Fibroblast of the aortic adventitia (primary cell): ENCODE measurements at regions not wholly inside any gene's neighbourhood (a gene's known extent, or its start where the extent isn't known, plus 50 kb on each side); places are given as distances from the start of the nearest gene placed in this dataset.

Experiments used
- DNase-seq: peaks from one replicate; pipeline ENCODE4 v3.0.0-alpha.2; 2010; ENCODE audit warnings: low read depth
- H3K4me3 ChIP-seq: 2 replicates; pipeline ENCODE4 v1.5.1; 2011; ENCODE audit warnings: low read depth, mild to moderate bottlenecking, control low read depth, low read length, moderate library complexity
- TF ChIP-seq, protein P1 (sequence below): IDR thresholded peaks from 2 replicates; pipeline ENCODE4 v1.5.1; 2011; ENCODE audit warnings: mild to moderate bottlenecking, low read length, control low read depth, inconsistent platforms; ENCODE audit not compliant: insufficient read depth

DNA sequence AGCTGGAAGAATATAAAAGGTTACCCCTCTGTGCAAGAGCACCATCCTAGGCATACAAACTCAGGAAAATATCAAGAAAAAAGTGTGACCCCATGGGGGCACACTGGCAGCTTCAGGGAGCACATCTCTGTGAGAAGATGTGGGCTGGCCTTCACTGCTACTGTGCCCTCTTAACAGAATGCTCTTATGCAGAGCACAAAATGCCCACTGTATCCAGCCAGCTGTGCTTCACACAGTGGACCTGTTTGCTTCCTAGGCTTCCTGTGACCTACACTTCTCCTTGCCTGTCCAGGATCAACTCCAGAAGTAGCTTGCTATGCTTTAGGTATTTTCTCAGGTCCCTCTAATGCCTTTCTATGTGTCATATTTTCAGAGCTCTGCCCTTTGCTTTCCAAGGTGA lies 380.2 kb upstream of the MMS22L start:
- H3K4me3 ChIP-seq: no peak overlapping the region
- TF ChIP-seq, protein P1, sequence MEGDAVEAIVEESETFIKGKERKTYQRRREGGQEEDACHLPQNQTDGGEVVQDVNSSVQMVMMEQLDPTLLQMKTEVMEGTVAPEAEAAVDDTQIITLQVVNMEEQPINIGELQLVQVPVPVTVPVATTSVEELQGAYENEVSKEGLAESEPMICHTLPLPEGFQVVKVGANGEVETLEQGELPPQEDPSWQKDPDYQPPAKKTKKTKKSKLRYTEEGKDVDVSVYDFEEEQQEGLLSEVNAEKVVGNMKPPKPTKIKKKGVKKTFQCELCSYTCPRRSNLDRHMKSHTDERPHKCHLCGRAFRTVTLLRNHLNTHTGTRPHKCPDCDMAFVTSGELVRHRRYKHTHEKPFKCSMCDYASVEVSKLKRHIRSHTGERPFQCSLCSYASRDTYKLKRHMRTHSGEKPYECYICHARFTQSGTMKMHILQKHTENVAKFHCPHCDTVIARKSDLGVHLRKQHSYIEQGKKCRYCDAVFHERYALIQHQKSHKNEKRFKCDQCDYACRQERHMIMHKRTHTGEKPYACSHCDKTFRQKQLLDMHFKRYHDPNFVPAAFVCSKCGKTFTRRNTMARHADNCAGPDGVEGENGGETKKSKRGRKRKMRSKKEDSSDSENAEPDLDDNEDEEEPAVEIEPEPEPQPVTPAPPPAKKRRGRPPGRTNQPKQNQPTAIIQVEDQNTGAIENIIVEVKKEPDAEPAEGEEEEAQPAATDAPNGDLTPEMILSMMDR: no peak
- DNase-seq: no peak

DNA sequence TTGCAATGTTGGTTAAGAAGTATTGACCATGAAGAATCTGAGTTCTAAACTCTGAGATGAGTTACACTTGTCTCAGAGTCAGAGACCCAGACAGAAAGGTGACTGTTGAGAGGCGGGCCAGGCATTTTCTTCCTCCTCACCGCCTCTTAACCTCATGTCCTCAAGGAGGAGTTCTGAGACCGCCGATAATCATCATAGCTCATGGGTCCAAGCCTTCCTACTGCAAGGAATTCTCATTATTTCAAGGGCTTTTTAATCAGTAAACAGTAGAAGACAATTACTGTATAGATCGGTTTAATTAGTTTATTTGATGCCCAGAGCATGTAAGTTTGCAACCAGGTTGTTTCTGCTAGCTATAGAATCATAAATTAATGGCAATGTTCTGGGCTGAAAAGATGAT lies 382.4 kb upstream of the MMS22L start:
- H3K4me3 ChIP-seq: no peak overlapping the region
- no peak for DNase-seq
- TF ChIP-seq, protein P1: no peak

DNA sequence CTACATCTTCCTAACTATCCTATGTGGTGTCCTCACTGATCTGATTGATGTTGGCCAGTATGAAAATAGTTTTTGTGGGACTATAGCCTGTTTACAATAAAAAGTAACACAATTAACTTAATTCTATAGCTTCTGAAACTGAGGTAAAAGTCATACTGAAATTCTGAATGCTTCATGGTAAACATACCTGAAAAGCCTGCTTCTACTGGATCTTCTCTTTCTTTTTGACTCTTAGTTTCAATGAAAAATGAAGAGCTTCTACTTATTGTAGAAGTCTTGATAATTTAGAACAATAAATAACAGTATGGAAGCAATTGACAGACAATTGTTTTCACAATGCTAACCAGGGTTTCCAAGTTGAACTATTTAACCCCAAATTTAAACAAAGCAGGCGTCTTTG lies 383.9 kb upstream of the MMS22L start:
- DNase-seq: no peak
- TF ChIP-seq, protein P1: no peak
- H3K4me3 ChIP-seq: no peak overlapping the region

DNA sequence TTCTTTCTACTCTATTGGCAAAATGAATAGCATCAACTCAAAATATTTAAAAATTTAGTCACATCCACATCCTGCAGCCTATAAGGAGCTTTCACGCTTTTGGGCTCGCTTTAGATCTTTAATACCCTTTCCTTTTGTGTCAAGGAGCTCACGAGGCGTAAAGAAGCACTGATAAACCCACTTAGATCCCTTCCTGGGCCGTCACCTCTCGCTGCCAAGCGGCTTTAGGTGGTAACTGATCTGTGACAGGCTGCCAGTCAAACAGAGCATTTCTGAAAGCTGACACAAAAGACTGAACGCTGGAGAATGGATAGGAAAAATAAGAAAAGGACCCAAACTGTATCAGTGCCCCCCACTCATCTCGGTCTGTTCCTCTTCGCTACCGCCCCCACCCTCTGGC lies 385.7 kb upstream of the MMS22L start:
- no peak overlapping the region for H3K4me3 ChIP-seq
- no peak for DNase-seq
- TF ChIP-seq, protein P1: no peak

DNA sequence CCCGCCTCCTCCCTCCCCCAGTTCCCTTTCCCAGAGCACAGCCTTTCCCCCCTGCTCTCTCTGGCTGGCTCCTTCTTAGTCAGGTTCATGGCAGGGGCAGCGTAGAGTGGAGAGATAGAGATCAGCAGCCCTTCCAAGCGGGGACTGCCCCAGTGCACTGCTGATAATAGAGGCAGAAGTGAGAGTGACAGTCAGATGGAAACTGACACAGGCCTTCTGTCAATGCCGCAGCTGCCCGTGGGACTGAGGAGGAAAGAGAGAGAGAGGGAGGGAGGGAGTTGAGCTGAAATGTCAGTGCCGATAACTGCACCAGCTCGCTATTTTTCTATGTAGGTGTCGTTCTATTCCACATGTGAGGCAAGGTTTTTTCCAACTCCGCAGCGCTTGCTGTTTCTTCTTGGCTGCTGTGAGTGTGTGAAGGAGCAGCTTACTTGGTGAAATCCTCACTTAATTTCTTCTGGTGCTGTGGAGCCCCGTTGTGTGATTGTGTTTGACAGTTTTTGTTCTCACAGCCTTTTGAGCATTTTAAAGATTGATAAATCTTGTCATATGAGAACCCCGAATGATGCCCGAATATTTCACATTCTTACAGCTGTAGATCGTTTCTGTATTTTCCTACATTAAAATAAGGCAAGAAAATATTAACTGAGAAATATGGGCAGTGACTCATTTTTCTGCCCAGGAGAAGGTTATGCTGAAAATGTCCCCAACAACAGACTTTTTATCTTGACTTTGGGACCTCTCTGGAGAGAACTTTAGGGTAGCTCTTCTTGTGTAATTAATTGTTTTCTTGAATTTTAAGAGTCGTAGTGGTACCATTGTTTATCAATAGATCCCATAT lies 386.4 kb upstream of the MMS22L start:
- peak; percentile 2 for DNase-seq
- no peak overlapping the region for H3K4me3 ChIP-seq
- TF ChIP-seq, protein P1: no peak

DNA sequence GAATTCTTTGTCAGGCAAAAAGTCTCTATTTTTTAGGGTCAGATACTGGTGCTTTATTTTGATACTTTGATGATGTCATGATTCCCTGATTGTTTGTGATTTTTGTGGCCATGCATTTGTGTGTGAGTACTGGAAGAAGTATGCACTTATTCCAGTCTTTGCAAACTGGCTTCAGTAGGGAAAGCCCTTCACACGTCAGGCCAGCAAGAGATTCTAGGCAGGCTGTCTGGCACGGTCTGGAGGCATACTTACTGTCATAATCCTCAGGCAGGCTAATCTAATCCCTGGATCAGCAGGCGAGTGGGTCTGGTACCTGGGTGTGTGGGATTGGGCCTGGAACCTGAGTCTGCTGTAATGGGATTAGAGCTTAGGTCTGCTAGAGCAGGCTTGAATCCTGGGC lies 391.8 kb upstream of the MMS22L start:
- TF ChIP-seq, protein P1: no peak
- no peak for DNase-seq

DNA sequence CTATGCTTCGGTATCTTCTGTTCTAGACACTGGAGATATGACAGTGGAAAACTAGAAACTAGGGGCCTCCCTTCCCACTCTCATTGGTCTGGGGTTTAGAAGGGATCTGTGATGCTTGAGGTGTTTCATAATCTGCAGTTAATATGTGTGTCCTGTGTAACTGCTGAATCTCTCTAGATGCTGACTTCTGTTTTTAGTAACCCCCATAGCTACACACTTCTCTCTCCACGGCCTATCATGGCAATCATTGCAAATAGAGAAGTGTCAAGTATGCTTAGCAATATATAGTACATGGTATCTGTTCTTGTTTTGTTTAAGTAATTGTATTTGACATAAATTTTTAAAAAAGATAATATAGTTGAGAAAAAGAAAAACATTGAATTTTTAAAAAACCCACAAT lies 394.6 kb upstream of the MMS22L start:
- DNase-seq: no peak
- TF ChIP-seq, protein P1: no peak
- H3K4me3 ChIP-seq: no peak overlapping the region

More for the DNA sequence above, 391.8 kb upstream of the MMS22L start:
- no peak overlapping the region for H3K4me3 ChIP-seq
